ENCODE measurements at regions not wholly inside any gene's neighbourhood (a gene's known extent, or its start where the extent isn't known, plus 50 kb on each side); places are given as distances from the start of the nearest gene placed in this dataset.
A peak's percentile ranks its signal among the peaks of the same experiment; 100 is the strongest.
"Not testable (repeated sequence)": the region's sequence is repeated elsewhere in the genome, so short reads cannot be mapped to it uniquely, and the experiment has no call there.

GRCh38 chr16:75780669-75781068 is 54.4 kb upstream of the CPHXL start:
- in situ Hi-C loops (cut with MboI; ENCODE audit: low pct_unique_long_range_greater_than_20kb, low sequenced_read_pairs), result loop anchor here (25.0 kb wide), 1 partner anchor 1382 kb away; no protein-coding TSS in a partner anchor
- DNase-seq, result no peak

GRCh38 chr16:75781683-75782343 is 55.5 kb upstream of the CPHXL start:
- in situ Hi-C loops (cut with MboI; ENCODE audit: low pct_unique_long_range_greater_than_20kb, low sequenced_read_pairs), result loop anchor here (25.0 kb wide), 1 partner anchor 1380 kb away; no protein-coding TSS in a partner anchor
- DNase-seq, result no peak

GRCh38 chr16:75787440-75787839 is 61.1 kb upstream of the CPHXL start:
- no peak for DNase-seq
- in situ Hi-C loops (cut with MboI; ENCODE audit: low pct_unique_long_range_greater_than_20kb, low sequenced_read_pairs), result loop anchor here (25.0 kb wide), 1 partner anchor 1375 kb away; no protein-coding TSS in a partner anchor

GRCh38 chr16:75789237-75789636 is 62.9 kb upstream of the CPHXL start:
- in situ Hi-C loops (cut with MboI; ENCODE audit: low pct_unique_long_range_greater_than_20kb, low sequenced_read_pairs), result loop anchor here (25.0 kb wide), 1 partner anchor 1373 kb away; no protein-coding TSS in a partner anchor
- DNase-seq, result peak; percentile 68

- DNase-seq, result no peak
- in situ Hi-C loops (cut with MboI; ENCODE audit: low pct_unique_long_range_greater_than_20kb, low sequenced_read_pairs), result loop anchor here (25.0 kb wide), 1 partner anchor 1369 kb away; no protein-coding TSS in a partner anchor
These were observed 66.6 kb upstream of the CPHXL start for GRCh38 chr16:75792771-75793492.

GRCh38 chr16:75793641-75794040 is 67.4 kb upstream of the CPHXL start:
- in situ Hi-C loops (cut with MboI; ENCODE audit: low pct_unique_long_range_greater_than_20kb, low sequenced_read_pairs), result loop anchor here (25.0 kb wide), 1 partner anchor 1369 kb away; no protein-coding TSS in a partner anchor
- DNase-seq, result no peak

GRCh38 chr16:75794426-75794825 is 68.1 kb upstream of the CPHXL start:
- in situ Hi-C loops (cut with MboI; ENCODE audit: low pct_unique_long_range_greater_than_20kb, low sequenced_read_pairs), result loop anchor here (25.0 kb wide), 1 partner anchor 1368 kb away; no protein-coding TSS in a partner anchor

GRCh38 chr16:75798714-75799113 is 72.4 kb upstream of the CPHXL start:
- in situ Hi-C loops (cut with MboI; ENCODE audit: low pct_unique_long_range_greater_than_20kb, low sequenced_read_pairs), result loop anchor here (25.0 kb wide), 1 partner anchor 1364 kb away; no protein-coding TSS in a partner anchor
- DNase-seq, result no peak

More at GRCh38 chr16:75794426-75794825, 68.1 kb upstream of the CPHXL start:
- DNase-seq, result no peak

- DNase-seq, result peak; percentile 7
- in situ Hi-C loops (cut with MboI; ENCODE audit: low pct_unique_long_range_greater_than_20kb, low sequenced_read_pairs), result no loop called here
These were observed 75.0 kb upstream of the CPHXL start for GRCh38 chr16:75801307-75801706.

- in situ Hi-C loops (cut with MboI; ENCODE audit: low pct_unique_long_range_greater_than_20kb, low sequenced_read_pairs), result no loop called here
These were observed 77.5 kb upstream of the CPHXL start for GRCh38 chr16:75803753-75804152.

GRCh38 chr16:75804368-75804767 is 78.1 kb upstream of the CPHXL start:
- in situ Hi-C loops (cut with MboI; ENCODE audit: low pct_unique_long_range_greater_than_20kb, low sequenced_read_pairs), result no loop called here

More at GRCh38 chr16:75803753-75804152, 77.5 kb upstream of the CPHXL start:
- no peak for DNase-seq

GRCh38 chr16:75805946-75806345 is 79.7 kb upstream of the CPHXL start:
- DNase-seq, result no peak

More at GRCh38 chr16:75804368-75804767, 78.1 kb upstream of the CPHXL start:
- DNase-seq, result no peak

GRCh38 chr16:75806487-75806886 is 80.2 kb upstream of the CPHXL start:
- no peak for DNase-seq
- in situ Hi-C loops (cut with MboI; ENCODE audit: low pct_unique_long_range_greater_than_20kb, low sequenced_read_pairs), result no loop called here

More at GRCh38 chr16:75805946-75806345, 79.7 kb upstream of the CPHXL start:
- in situ Hi-C loops (cut with MboI; ENCODE audit: low pct_unique_long_range_greater_than_20kb, low sequenced_read_pairs), result no loop called here

- in situ Hi-C loops (cut with MboI; ENCODE audit: low pct_unique_long_range_greater_than_20kb, low sequenced_read_pairs), result no loop called here
- DNase-seq, result no peak
These were observed 84.1 kb upstream of the CPHXL start for GRCh38 chr16:75810342-75810741.

- in situ Hi-C loops (cut with MboI; ENCODE audit: low pct_unique_long_range_greater_than_20kb, low sequenced_read_pairs), result no loop called here
- DNase-seq, result no peak
These were observed 84.8 kb upstream of the CPHXL start for GRCh38 chr16:75811020-75811634.

- in situ Hi-C loops (cut with MboI; ENCODE audit: low pct_unique_long_range_greater_than_20kb, low sequenced_read_pairs), result no loop called here
These were observed 92.2 kb upstream of the CPHXL start for GRCh38 chr16:75818491-75818890.

GRCh38 chr16:75820672-75821071 is 94.4 kb upstream of the CPHXL start:
- in situ Hi-C loops (cut with MboI; ENCODE audit: low pct_unique_long_range_greater_than_20kb, low sequenced_read_pairs), result no loop called here
- no peak for DNase-seq

More at GRCh38 chr16:75818491-75818890, 92.2 kb upstream of the CPHXL start:
- DNase-seq, result no peak

- in situ Hi-C loops (cut with MboI; ENCODE audit: low pct_unique_long_range_greater_than_20kb, low sequenced_read_pairs), result no loop called here
- peak; percentile 6 for DNase-seq
These were observed 94.8 kb upstream of the CPHXL start for GRCh38 chr16:75821117-75821516.

GRCh38 chr16:75825750-75826149 is 99.5 kb upstream of the CPHXL start:
- in situ Hi-C loops (cut with MboI; ENCODE audit: low pct_unique_long_range_greater_than_20kb, low sequenced_read_pairs); DNase-seq: not testable (repeated sequence)

All from KBM-7 (cell line).